ENCODE measurements at regions not wholly inside any gene's neighbourhood (a gene's known extent, or its start where the extent isn't known, plus 50 kb on each side); places are given as distances from the start of the nearest gene placed in this dataset.

DNA sequence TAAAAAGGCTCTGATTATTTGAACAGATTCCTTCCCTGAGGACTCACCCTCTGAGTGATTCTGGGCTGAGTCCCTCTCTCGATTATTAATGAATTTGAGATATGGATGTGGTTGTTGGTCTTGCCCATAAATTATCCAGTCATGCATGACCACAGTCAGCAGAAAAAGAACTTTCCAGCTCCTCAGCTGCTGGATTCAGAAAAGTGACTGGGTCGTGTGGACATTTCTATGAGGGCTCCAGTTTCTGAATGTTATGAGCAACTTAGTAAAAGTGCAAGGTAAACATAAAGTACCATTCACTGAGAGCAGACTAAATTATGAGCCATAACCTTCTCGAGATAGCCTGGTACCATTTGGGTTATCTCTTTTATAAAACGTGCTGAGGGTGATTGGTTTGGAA lies 100.1 kb upstream of the CLDN10 start:
- TF ChIP-seq, protein P1, sequence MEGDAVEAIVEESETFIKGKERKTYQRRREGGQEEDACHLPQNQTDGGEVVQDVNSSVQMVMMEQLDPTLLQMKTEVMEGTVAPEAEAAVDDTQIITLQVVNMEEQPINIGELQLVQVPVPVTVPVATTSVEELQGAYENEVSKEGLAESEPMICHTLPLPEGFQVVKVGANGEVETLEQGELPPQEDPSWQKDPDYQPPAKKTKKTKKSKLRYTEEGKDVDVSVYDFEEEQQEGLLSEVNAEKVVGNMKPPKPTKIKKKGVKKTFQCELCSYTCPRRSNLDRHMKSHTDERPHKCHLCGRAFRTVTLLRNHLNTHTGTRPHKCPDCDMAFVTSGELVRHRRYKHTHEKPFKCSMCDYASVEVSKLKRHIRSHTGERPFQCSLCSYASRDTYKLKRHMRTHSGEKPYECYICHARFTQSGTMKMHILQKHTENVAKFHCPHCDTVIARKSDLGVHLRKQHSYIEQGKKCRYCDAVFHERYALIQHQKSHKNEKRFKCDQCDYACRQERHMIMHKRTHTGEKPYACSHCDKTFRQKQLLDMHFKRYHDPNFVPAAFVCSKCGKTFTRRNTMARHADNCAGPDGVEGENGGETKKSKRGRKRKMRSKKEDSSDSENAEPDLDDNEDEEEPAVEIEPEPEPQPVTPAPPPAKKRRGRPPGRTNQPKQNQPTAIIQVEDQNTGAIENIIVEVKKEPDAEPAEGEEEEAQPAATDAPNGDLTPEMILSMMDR (IDR thresholded peaks at IDR 0.05; ENCODE audit: extremely low read depth in 1 of 2, insufficient read depth in 1 of 2, low read depth in 1 of 2, low read length in 2 of 2): no peak
- TF ChIP-seq, protein P2, sequence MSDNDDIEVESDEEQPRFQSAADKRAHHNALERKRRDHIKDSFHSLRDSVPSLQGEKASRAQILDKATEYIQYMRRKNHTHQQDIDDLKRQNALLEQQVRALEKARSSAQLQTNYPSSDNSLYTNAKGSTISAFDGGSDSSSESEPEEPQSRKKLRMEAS (IDR thresholded peaks at IDR 0.05; ENCODE audit: insufficient read depth, insufficient read length): no peak
- TF ChIP-seq POLR2AphosphoS5 (IDR thresholded peaks at IDR 0.05; ENCODE audit: insufficient read depth, low read depth, low read length): no peak
- TF ChIP-seq POLR2A (IDR thresholded peaks at IDR 0.05; ENCODE audit: low read depth, low read length): no peak
- no peak for TF ChIP-seq EZH2 (IDR thresholded peaks at IDR 0.05; ENCODE audit: borderline replicate concordance, low read depth, low read length, severe bottlenecking)
- no peak for TF ChIP-seq JUN (IDR thresholded peaks at IDR 0.05; ENCODE audit: borderline replicate concordance, insufficient read depth, insufficient read length, low read depth)
- TF ChIP-seq FOS (IDR thresholded peaks at IDR 0.05; ENCODE audit: borderline replicate concordance, insufficient read depth, low read length): no peak
- no peak for TF ChIP-seq GATA2 (IDR thresholded peaks at IDR 0.05; ENCODE audit: insufficient read depth, insufficient read length, low read depth, low read length)
